GM12865 (cell line): ENCODE measurements at regions not wholly inside any gene's neighbourhood (a gene's known extent, or its start where the extent isn't known, plus 50 kb on each side); places are given as distances from the start of the nearest gene placed in this dataset.
"Not testable (repeated sequence)": the region's sequence is repeated elsewhere in the genome, so short reads cannot be mapped to it uniquely, and the experiment has no call there.

Source experiments
- DNase-seq: peaks from one replicate; pipeline ENCODE4 v3.0.0; 2010; ENCODE audit warnings: low read depth
- H3K4me3 ChIP-seq: 2 replicates; pipeline ENCODE4 v1.5.1; 2011; ENCODE audit warnings: mild to moderate bottlenecking, low read depth, low read length, control low read depth
- CTCF ChIP-seq: IDR thresholded peaks from 2 replicates; pipeline ENCODE4 v1.5.1; 2011; ENCODE audit warnings: low read length, control low read depth, low read depth, inconsistent platforms; ENCODE audit not compliant: insufficient read depth; ENCODE audit errors: missing control alignments

GRCh38 chr5:101292199-101292598 is 389.1 kb upstream of the ST8SIA4 start:
- H3K4me3 ChIP-seq = no peak overlapping the region
- DNase-seq = no peak
- no peak for TF ChIP-seq CTCF

GRCh38 chr5:101290761-101291160 is 387.7 kb upstream of the ST8SIA4 start:
- DNase-seq, H3K4me3 ChIP-seq: not testable (repeated sequence)

- no peak for DNase-seq
- TF ChIP-seq CTCF = no peak
Measured at GRCh38 chr5:101288633-101289032, 385.6 kb upstream of the ST8SIA4 start.

GRCh38 chr5:101284736-101285375 is 381.8 kb upstream of the ST8SIA4 start:
- no peak for TF ChIP-seq CTCF
- DNase-seq = no peak
- no peak overlapping the region for H3K4me3 ChIP-seq

More at GRCh38 chr5:101288633-101289032, 385.6 kb upstream of the ST8SIA4 start:
- no peak overlapping the region for H3K4me3 ChIP-seq

GRCh38 chr5:101283938-101284337 is 380.9 kb upstream of the ST8SIA4 start:
- not testable (repeated sequence) for H3K4me3 ChIP-seq, DNase-seq

- DNase-seq = no peak
- H3K4me3 ChIP-seq = no peak overlapping the region
- no peak for TF ChIP-seq CTCF
Measured at GRCh38 chr5:101278917-101279316, 375.8 kb upstream of the ST8SIA4 start.

- no peak overlapping the region for H3K4me3 ChIP-seq
- TF ChIP-seq CTCF = no peak
- no peak for DNase-seq
Measured at GRCh38 chr5:101278011-101278687, 375.1 kb upstream of the ST8SIA4 start.

- TF ChIP-seq CTCF = no peak
- no peak for DNase-seq
Measured at GRCh38 chr5:101271945-101272344, 368.9 kb upstream of the ST8SIA4 start.

More at GRCh38 chr5:101271945-101272344, 368.9 kb upstream of the ST8SIA4 start:
- no peak overlapping the region for H3K4me3 ChIP-seq
